ENCODE measurements at regions not wholly inside any gene's neighbourhood (a gene's known extent, or its start where the extent isn't known, plus 50 kb on each side); places are given as distances from the start of the nearest gene placed in this dataset.
"Not testable (repeated sequence)": the region's sequence is repeated elsewhere in the genome, so short reads cannot be mapped to it uniquely, and the experiment has no call there.

GRCh38 chr21:6139331-6139730, 4382.1 kb upstream of the TPTE start:
- not testable (repeated sequence) for H3K9me3 ChIP-seq (ENCODE audit: control insufficient read depth in 2 of 2, insufficient read depth in 1 of 2, low read length in 1 of 2); H3K4me1 ChIP-seq (ENCODE audit: control insufficient read depth in 2 of 2, insufficient read depth in 2 of 2, low read length in 2 of 2); H3K36me3 ChIP-seq (ENCODE audit: control insufficient read depth in 2 of 2, insufficient read depth in 2 of 2, low read length in 1 of 2); H3K27me3 ChIP-seq (ENCODE audit: control insufficient read depth in 2 of 2, insufficient read depth in 1 of 2, low read length in 1 of 2); DNase-seq (ENCODE audit: low read depth in 6 of 9, low spot score in 9 of 9); H3K4me3 ChIP-seq (ENCODE audit: low read length in 2 of 2); H3K27ac ChIP-seq (ENCODE audit: low read depth in 1 of 2, low read length in 1 of 2)
- WGBS, result no CpG with 5 or more reads among the region's 10 CpGs

DNA sequence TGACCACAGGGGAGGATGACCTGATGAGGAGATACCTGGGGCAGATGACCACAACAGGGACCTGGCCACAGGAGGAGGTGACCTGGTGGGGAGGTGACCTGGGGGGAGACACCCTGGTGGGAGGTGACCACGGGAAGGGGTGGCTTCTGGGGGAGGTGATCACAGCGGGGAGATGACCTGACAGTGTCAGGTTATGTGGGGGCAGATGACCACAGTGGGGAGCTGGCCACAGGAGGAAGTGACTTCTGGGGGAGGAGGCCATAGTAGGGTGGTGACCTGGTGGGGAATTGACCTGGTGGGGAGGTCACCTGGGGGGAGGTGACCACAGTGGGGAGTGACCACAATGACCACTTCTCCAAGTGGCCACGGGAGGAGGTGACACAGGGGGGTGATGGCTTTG, 4381.5 kb upstream of the TPTE start:
- WGBS, result no CpG with 5 or more reads among the region's 3 CpGs
- H3K27ac ChIP-seq (ENCODE audit: low read depth in 1 of 2, low read length in 1 of 2); DNase-seq (ENCODE audit: low read depth in 6 of 9, low spot score in 9 of 9): not testable (repeated sequence)

GRCh38 chr21:6140467-6141137, 4380.8 kb upstream of the TPTE start:
- no CpG with 5 or more reads among the region's 27 CpGs for WGBS
- not testable (repeated sequence) for H3K27me3 ChIP-seq (ENCODE audit: control insufficient read depth in 2 of 2, insufficient read depth in 1 of 2, low read length in 1 of 2); DNase-seq (ENCODE audit: low read depth in 6 of 9, low spot score in 9 of 9); H3K4me3 ChIP-seq (ENCODE audit: low read length in 2 of 2); H3K27ac ChIP-seq (ENCODE audit: low read depth in 1 of 2, low read length in 1 of 2); H3K36me3 ChIP-seq (ENCODE audit: control insufficient read depth in 2 of 2, insufficient read depth in 2 of 2, low read length in 1 of 2); H3K9me3 ChIP-seq (ENCODE audit: control insufficient read depth in 2 of 2, insufficient read depth in 1 of 2, low read length in 1 of 2); H3K4me1 ChIP-seq (ENCODE audit: control insufficient read depth in 2 of 2, insufficient read depth in 2 of 2, low read length in 2 of 2)

More for the DNA sequence above, 4381.5 kb upstream of the TPTE start:
- not testable (repeated sequence) for H3K9me3 ChIP-seq (ENCODE audit: control insufficient read depth in 2 of 2, insufficient read depth in 1 of 2, low read length in 1 of 2); H3K36me3 ChIP-seq (ENCODE audit: control insufficient read depth in 2 of 2, insufficient read depth in 2 of 2, low read length in 1 of 2); H3K4me1 ChIP-seq (ENCODE audit: control insufficient read depth in 2 of 2, insufficient read depth in 2 of 2, low read length in 2 of 2); H3K27me3 ChIP-seq (ENCODE audit: control insufficient read depth in 2 of 2, insufficient read depth in 1 of 2, low read length in 1 of 2); H3K4me3 ChIP-seq (ENCODE audit: low read length in 2 of 2)

GRCh38 chr21:6141138-6141474, 4380.3 kb upstream of the TPTE start:
- not testable (repeated sequence) for H3K4me3 ChIP-seq (ENCODE audit: low read length in 2 of 2); H3K4me1 ChIP-seq (ENCODE audit: control insufficient read depth in 2 of 2, insufficient read depth in 2 of 2, low read length in 2 of 2); H3K36me3 ChIP-seq (ENCODE audit: control insufficient read depth in 2 of 2, insufficient read depth in 2 of 2, low read length in 1 of 2); H3K27me3 ChIP-seq (ENCODE audit: control insufficient read depth in 2 of 2, insufficient read depth in 1 of 2, low read length in 1 of 2); H3K27ac ChIP-seq (ENCODE audit: low read depth in 1 of 2, low read length in 1 of 2); H3K9me3 ChIP-seq (ENCODE audit: control insufficient read depth in 2 of 2, insufficient read depth in 1 of 2, low read length in 1 of 2); DNase-seq (ENCODE audit: low read depth in 6 of 9, low spot score in 9 of 9)
- WGBS, result no CpG with 5 or more reads among the region's 14 CpGs

GRCh38 chr21:6153154-6153553, 4368.2 kb upstream of the TPTE start:
- no CpG with 5 or more reads among the region's 4 CpGs for WGBS

DNA sequence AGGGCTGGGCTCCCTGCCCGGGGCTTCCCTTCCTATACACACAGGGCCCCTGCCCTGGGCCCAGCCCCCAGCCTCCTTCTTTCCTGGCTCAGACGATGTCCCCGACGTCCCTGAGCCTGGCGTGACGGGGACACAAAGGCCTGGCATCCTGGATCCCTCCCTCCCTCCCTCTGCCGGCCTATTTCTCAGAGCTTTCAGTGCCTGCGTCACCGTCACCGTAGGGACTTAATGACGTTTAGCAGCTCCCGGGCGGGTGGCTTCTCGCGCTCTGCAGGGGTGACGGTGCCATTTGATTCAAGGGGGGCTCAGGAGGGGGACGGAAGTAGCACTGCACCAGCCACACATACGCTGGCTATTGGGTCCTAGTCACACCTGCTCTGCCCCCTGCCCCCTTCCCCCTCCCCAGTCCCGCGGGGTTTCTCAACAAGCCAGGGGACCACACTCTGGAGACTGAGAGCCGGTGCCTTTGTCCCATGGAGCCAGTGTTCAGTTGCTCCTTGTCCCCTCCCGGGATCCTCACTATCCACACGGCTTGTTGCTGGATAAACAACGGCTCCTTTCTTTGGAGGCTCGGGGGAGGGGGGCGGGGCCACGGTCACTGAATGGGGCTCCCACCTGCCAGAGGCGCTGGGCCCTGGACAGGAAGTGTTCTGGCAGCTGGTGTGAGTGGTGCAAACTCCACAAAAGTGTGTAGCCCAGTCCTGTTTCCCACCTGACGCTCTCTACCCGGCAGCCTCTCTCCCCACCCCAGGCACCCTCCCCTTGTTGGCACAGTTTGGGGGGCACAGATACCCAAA, 4366.7 kb upstream of the TPTE start:
- H3K4me1 ChIP-seq (ENCODE audit: control insufficient read depth in 2 of 2, insufficient read depth in 2 of 2, low read length in 2 of 2); DNase-seq (ENCODE audit: low read depth in 6 of 9, low spot score in 9 of 9); H3K4me3 ChIP-seq (ENCODE audit: low read length in 2 of 2); H3K9me3 ChIP-seq (ENCODE audit: control insufficient read depth in 2 of 2, insufficient read depth in 1 of 2, low read length in 1 of 2); H3K27ac ChIP-seq (ENCODE audit: low read depth in 1 of 2, low read length in 1 of 2); H3K36me3 ChIP-seq (ENCODE audit: control insufficient read depth in 2 of 2, insufficient read depth in 2 of 2, low read length in 1 of 2); H3K27me3 ChIP-seq (ENCODE audit: control insufficient read depth in 2 of 2, insufficient read depth in 1 of 2, low read length in 1 of 2): not testable (repeated sequence)
- 43% methylated on average over 7 of the region's 30 CpGs for WGBS

More at GRCh38 chr21:6153154-6153553, 4368.2 kb upstream of the TPTE start:
- not testable (repeated sequence) for H3K4me3 ChIP-seq (ENCODE audit: low read length in 2 of 2); H3K4me1 ChIP-seq (ENCODE audit: control insufficient read depth in 2 of 2, insufficient read depth in 2 of 2, low read length in 2 of 2); H3K9me3 ChIP-seq (ENCODE audit: control insufficient read depth in 2 of 2, insufficient read depth in 1 of 2, low read length in 1 of 2); H3K27me3 ChIP-seq (ENCODE audit: control insufficient read depth in 2 of 2, insufficient read depth in 1 of 2, low read length in 1 of 2); H3K36me3 ChIP-seq (ENCODE audit: control insufficient read depth in 2 of 2, insufficient read depth in 2 of 2, low read length in 1 of 2); DNase-seq (ENCODE audit: low read depth in 6 of 9, low spot score in 9 of 9); H3K27ac ChIP-seq (ENCODE audit: low read depth in 1 of 2, low read length in 1 of 2)

DNA sequence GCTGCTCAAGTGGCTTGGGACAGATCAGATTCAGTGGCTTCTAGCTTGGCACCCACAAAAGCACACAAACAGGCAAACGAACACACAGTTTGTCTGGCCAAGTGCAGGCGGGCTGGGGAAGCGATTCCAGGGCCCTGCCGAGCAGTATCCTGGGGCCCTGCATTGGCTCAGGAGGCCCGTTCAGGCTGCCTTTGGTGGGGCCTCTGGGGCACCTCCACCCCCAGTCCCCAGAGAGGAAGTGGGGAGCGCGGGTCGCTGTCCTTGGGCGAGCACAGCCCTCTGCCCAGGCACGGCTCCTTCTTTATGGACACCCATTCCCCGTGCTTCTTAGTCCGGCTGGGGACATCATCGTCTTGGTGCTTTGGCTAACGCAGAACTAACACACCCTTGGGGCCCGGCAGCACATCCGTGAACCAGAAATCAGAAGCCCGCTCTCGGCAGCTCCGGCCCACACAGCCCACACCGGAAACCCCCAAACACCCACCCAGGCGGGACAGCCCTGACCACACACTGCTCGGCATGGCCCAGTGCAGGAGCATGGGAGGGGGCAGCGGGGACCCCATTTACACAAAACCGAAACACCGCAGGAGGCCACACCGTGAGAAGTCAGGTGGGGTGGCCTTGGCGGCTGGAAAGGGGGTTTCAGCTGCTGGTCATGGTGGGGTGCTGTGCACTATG, 4364.5 kb upstream of the TPTE start:
- not testable (repeated sequence) for H3K4me3 ChIP-seq (ENCODE audit: low read length in 2 of 2); H3K36me3 ChIP-seq (ENCODE audit: control insufficient read depth in 2 of 2, insufficient read depth in 2 of 2, low read length in 1 of 2); H3K9me3 ChIP-seq (ENCODE audit: control insufficient read depth in 2 of 2, insufficient read depth in 1 of 2, low read length in 1 of 2); H3K4me1 ChIP-seq (ENCODE audit: control insufficient read depth in 2 of 2, insufficient read depth in 2 of 2, low read length in 2 of 2); H3K27me3 ChIP-seq (ENCODE audit: control insufficient read depth in 2 of 2, insufficient read depth in 1 of 2, low read length in 1 of 2); DNase-seq (ENCODE audit: low read depth in 6 of 9, low spot score in 9 of 9); H3K27ac ChIP-seq (ENCODE audit: low read depth in 1 of 2, low read length in 1 of 2)
- WGBS, result 76% methylated on average over 4 of the region's 27 CpGs

- H3K36me3 ChIP-seq (ENCODE audit: control insufficient read depth in 2 of 2, insufficient read depth in 2 of 2, low read length in 1 of 2); H3K27ac ChIP-seq (ENCODE audit: low read depth in 1 of 2, low read length in 1 of 2); H3K27me3 ChIP-seq (ENCODE audit: control insufficient read depth in 2 of 2, insufficient read depth in 1 of 2, low read length in 1 of 2); H3K4me3 ChIP-seq (ENCODE audit: low read length in 2 of 2); DNase-seq (ENCODE audit: low read depth in 6 of 9, low spot score in 9 of 9); H3K4me1 ChIP-seq (ENCODE audit: control insufficient read depth in 2 of 2, insufficient read depth in 2 of 2, low read length in 2 of 2); H3K9me3 ChIP-seq (ENCODE audit: control insufficient read depth in 2 of 2, insufficient read depth in 1 of 2, low read length in 1 of 2): not testable (repeated sequence)
- WGBS, result 89% methylated on average over 4 of the region's 11 CpGs
Observed at GRCh38 chr21:6157515-6157914, 4363.9 kb upstream of the TPTE start.

DNA sequence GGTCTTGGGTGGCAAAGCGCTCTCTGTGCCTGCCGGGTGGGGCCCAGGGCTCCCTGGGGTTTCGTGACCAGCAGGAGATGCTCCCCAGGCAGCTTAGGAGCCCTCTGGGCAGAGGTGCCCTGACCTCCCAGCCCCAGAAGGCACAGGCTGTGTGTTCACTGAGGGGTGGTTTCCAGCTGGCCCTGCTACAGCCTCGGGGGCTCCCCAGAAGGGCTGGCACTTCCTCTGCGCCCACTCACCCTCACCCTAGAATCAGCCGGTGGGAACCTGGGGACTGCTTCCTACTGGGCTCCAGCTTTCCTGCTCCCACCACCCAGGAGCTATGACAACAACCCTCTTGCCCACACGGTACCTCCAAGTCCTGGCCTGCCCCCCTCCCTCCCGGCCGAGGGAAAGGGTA, 4363.2 kb upstream of the TPTE start:
- not testable (repeated sequence) for H3K4me3 ChIP-seq (ENCODE audit: low read length in 2 of 2); H3K36me3 ChIP-seq (ENCODE audit: control insufficient read depth in 2 of 2, insufficient read depth in 2 of 2, low read length in 1 of 2); H3K27ac ChIP-seq (ENCODE audit: low read depth in 1 of 2, low read length in 1 of 2); H3K27me3 ChIP-seq (ENCODE audit: control insufficient read depth in 2 of 2, insufficient read depth in 1 of 2, low read length in 1 of 2); H3K9me3 ChIP-seq (ENCODE audit: control insufficient read depth in 2 of 2, insufficient read depth in 1 of 2, low read length in 1 of 2); DNase-seq (ENCODE audit: low read depth in 6 of 9, low spot score in 9 of 9); H3K4me1 ChIP-seq (ENCODE audit: control insufficient read depth in 2 of 2, insufficient read depth in 2 of 2, low read length in 2 of 2)
- 100% methylated on average over 2 of the region's 9 CpGs for WGBS

Measured in thymus (tissue), 11 donors.